Lung microvascular endothelial cell (primary cell): ENCODE measurements at regions not wholly inside any gene's neighbourhood (a gene's known extent, or its start where the extent isn't known, plus 50 kb on each side); places are given as distances from the start of the nearest gene placed in this dataset.

Experiments used
- DNase-seq, 2 donors: peaks; one replicate each; pipeline versions ENCODE4 v3.0.0 to v3.0.0-alpha.2; 2010; ENCODE audit warnings: low read depth in 2 of 2

- DNase-seq, result no peak
These were observed 177.1 kb downstream of the PARM1 start for GRCh38 chr4:75110061-75110460.

- no peak for DNase-seq
These were observed 175.1 kb downstream of the PARM1 start for GRCh38 chr4:75107755-75108612.

GRCh38 chr4:75102787-75103085 is 169.8 kb downstream of the PARM1 start:
- DNase-seq, result no peak

GRCh38 chr4:75101906-75102786 is 169.2 kb downstream of the PARM1 start:
- no peak for DNase-seq
